ENCODE measurements at regions not wholly inside any gene's neighbourhood (a gene's known extent, or its start where the extent isn't known, plus 50 kb on each side); places are given as distances from the start of the nearest gene placed in this dataset.
"Not testable (repeated sequence)": the region's sequence is repeated elsewhere in the genome, so short reads cannot be mapped to it uniquely, and the experiment has no call there.

DNA sequence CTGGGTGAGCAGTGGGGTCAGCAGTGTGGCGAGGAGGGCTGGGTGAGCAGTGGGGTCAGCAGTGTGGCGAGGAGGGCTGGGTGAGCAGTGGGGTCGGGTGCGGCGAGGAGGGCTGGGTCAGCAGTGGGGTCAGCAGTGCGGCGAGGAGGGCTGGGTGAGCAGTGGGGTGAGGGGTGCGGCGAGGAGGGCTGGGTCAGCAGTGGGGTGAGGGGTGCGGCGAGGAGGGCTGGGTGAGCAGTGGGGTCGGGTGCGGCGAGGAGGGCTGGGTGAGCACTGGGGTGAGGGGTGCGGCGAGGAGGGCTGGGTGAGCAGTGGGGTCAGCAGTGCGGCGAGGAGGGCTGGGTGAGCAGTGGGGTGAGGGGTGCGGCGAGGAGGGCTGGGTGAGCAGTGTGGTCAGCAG, 93.2 kb downstream of the METRNL start:
- not testable (repeated sequence) for TF ChIP-seq POLR2A (IDR thresholded peaks at IDR 0.05)
- TF ChIP-seq, protein P1, sequence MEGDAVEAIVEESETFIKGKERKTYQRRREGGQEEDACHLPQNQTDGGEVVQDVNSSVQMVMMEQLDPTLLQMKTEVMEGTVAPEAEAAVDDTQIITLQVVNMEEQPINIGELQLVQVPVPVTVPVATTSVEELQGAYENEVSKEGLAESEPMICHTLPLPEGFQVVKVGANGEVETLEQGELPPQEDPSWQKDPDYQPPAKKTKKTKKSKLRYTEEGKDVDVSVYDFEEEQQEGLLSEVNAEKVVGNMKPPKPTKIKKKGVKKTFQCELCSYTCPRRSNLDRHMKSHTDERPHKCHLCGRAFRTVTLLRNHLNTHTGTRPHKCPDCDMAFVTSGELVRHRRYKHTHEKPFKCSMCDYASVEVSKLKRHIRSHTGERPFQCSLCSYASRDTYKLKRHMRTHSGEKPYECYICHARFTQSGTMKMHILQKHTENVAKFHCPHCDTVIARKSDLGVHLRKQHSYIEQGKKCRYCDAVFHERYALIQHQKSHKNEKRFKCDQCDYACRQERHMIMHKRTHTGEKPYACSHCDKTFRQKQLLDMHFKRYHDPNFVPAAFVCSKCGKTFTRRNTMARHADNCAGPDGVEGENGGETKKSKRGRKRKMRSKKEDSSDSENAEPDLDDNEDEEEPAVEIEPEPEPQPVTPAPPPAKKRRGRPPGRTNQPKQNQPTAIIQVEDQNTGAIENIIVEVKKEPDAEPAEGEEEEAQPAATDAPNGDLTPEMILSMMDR (IDR thresholded peaks at IDR 0.05), result not testable (repeated sequence)
